Kidney capillary endothelial cell (primary cell): ENCODE measurements at regions not wholly inside any gene's neighbourhood (a gene's known extent, or its start where the extent isn't known, plus 50 kb on each side); places are given as distances from the start of the nearest gene placed in this dataset.
"Not testable (repeated sequence)": the region's sequence is repeated elsewhere in the genome, so short reads cannot be mapped to it uniquely, and the experiment has no call there.

ENCODE experiments used
- DNase-seq: peaks from one replicate; pipeline ENCODE4 v3.0.0-alpha.2; 2018; ENCODE audit warnings: low spot score

DNA sequence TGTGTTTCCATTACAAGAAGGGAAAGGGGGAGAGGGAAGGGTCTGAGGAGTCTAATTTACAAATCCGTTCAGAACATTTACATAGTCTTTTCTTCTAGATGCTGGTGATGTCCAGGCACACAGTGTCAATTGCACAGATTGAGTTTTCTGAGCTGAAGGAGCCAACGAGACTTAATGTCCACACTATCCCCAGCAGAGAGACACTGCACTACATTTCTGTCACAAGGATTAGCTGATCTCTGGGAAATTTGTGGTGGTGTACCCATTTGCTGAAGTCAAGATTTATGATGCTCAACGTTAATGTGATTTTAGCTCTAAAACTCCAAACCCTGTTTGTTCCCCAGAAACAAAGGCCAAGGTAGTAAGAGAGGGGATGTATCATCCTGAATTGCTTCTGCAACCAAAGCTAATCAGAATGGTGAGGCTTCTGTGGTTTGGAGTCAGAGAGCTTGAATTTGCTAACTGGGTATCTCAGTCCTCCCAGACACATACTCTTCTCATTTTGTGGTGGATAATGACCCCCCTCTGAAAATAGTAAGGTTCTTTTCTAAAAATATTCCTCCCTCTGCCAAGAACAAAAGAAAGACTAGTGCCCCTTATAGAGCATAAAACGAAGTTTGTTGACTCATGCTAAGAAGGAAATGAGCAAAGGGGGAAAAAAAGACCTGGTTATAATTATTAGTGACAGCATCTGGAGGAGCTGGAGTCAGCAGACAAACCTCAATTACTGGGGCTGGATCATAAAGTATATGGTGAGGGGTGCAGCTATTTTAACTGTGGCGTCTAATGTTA is 416.9 kb downstream of the PSAT1 start:
- peak; percentile 56 for DNase-seq

- DNase-seq, result no peak
Measured at GRCh38 chr9:78714576-78714975, 417.7 kb downstream of the PSAT1 start.

DNA sequence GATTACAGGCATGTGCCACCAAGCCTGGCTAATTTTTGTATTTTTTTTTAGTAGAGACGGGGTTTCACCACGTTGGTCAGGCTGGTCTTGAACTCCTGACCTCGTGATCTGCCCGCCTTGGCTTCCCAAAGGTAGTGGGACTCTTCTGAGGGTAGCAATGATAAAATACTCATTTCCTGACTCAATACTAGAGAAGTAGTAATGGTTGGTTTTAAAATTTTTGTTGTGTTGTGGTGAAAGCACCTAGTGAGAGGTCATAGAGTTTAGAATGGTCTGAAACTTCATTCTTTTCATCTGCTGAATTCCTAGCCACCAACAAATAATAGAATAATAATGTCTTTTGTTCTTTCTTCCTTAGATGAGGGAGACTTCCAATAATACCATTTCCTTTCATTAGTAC is 422.1 kb downstream of the PSAT1 start:
- DNase-seq, result not testable (repeated sequence)

GRCh38 chr9:78724896-78725295 is 428.0 kb downstream of the PSAT1 start:
- no peak for DNase-seq

DNA sequence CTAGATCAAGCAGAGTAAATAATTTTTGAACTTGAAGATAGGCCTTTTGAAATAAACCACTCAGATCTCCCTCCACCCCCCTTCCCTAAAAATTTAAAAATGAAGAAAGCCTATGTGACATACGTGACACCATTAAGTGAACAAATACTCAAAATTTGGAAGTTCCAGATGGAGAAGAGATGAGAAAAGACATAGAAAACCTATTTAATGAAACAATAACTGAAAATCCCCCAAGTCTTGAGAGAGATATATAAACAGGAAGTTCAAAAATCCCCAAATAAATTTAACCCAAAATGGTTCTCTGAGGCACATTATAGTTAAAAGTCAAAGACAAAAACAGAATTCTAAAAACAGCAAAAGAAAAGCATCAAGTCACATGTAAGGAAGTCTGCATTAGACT is 428.6 kb downstream of the PSAT1 start:
- DNase-seq, result no peak

GRCh38 chr9:78745331-78745730 is 448.4 kb downstream of the PSAT1 start:
- DNase-seq, result no peak

- DNase-seq, result no peak
Measured at GRCh38 chr9:78746010-78746409, 449.1 kb downstream of the PSAT1 start.

GRCh38 chr9:78753039-78753438 is 456.1 kb downstream of the PSAT1 start:
- no peak for DNase-seq

DNA sequence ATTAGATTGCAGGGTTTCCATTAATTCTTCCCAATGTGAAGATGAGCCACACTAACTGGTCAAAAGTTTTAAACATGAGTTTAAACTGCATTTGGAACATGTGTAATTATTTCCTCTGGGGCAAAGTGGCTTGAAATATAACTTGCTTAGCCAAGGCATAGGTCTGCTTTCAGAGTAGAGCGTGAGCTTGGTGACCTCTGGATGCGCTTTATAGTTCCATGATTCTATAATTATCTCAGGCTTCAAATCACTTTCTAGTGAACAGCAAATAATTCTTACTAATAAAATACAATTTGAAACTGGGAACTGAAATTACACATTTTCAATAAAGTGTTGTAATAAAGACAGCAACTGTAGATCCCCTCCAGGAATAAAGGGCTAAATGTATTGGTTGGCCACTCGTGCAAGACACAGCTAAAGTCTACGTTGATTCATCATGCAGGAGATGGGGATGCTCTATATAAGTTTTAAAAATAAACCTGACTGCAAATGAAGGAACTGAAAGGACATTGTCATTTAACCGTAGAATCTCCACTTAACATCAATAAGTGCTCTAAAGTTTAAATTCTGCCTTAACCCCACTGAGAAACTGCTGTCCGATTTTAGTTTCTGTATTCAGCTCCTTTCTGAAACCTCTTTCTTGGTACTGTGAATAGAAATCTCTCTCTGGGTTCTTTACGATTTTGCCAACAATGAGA is 460.0 kb downstream of the PSAT1 start:
- no peak for DNase-seq

DNA sequence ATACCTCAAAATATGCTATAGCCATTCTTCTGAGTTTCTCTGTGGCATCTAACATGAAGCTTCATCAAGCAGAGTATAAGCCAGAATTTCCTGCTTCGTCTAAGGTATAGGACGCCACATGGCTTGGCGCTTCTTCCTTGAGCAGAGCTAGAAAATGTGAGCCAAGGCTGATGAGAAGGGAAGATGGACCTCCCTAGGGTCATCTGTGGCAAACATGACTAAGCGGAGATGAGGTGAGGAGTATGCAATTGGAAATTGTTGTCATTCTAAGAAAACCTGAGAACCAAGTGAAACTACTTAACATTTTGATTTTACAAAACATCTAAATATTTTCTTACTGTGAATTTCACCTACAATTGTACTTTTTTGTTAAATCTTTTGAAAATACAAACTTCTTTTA is 466.5 kb downstream of the PSAT1 start:
- no peak for DNase-seq

- DNase-seq, result no peak
Measured at GRCh38 chr9:78765861-78766260, 468.9 kb downstream of the PSAT1 start.

GRCh38 chr9:78767490-78767889 is 470.6 kb downstream of the PSAT1 start:
- no peak for DNase-seq

DNA sequence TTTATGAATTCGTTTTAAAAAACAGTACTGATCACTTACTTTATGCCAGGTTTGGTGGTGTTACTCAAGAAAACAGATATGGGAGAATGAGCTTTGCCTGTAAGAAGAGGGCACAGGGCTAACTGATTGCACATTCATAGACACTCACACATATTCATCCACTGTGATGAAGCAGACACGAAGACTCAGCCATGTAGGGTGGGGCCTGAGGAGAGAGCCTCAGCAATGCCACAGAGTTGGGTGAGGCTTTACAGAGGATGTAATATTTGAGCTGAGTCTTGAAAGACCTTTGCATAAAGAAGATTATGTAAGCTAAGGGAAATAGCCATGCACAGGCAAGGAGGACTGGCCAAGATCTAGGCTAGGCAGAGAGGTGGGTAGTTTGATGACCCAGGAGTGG is 472.8 kb downstream of the PSAT1 start:
- DNase-seq, result no peak

DNA sequence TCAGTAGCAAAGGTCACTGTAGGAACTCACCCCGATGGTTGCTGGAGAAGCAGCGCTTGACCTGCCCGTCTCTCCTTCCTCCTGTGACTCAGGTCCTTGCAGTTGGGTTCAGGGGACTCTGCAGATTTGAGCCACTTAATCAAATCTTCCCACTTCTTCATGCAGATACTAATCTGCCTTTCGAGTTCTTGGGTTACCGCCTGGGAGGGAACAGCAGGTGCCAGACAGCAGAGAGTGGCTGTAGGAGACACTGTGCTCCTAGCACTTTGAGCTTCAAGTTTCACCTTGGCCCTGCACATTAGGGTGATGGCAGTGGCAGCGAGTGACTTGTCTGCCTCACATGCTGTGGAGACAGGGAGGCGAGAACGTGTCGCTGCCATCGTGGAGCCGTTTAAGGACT is 478.3 kb downstream of the PSAT1 start:
- no peak for DNase-seq

GRCh38 chr9:78775696-78776295 is 478.9 kb downstream of the PSAT1 start:
- DNase-seq, result no peak

GRCh38 chr9:78777747-78778146 is 480.8 kb downstream of the PSAT1 start:
- no peak for DNase-seq

DNA sequence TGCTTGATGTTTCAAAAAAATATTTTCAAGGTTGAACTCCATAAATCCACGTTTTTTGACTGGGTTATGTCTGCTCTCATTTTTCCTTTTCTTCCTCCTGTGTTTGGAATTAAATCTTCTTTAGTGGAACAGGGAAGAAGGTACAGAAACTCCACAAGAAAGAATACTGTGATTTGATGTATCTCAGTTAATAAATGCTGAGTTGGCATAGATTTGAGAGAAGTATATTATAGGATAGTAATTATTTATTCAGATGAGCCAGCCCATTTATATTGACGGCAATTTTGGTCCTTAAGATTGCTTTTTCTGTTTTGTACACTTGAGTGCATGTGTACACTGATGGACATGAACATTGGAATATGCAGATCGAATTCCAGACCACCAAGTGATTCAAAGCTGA is 481.4 kb downstream of the PSAT1 start:
- no peak for DNase-seq

DNA sequence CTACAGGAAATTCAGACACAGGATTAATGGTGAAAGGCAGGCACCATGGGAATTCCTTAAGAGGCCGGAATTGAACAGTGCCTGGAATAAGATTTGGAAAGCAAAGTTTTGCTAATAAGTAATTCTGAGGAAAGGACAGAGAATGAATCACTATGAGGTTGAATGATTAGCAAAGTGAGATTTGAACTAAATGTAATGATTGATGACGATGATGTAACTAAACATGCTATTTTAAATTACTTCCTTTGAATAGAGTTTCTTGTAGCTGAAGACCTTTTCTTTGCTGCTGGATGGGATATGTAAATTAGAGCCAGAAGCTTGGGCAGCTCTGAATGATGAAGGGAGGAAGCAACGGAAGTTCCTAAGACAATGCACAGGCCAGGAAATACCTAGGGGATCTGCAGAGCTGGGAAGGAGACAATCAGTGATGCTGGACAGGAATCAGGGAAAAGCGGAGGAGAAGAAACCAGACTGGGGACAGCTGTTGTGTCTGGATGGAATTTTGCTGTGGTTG is 482.0 kb downstream of the PSAT1 start:
- DNase-seq, result no peak

- DNase-seq, result no peak
Measured at GRCh38 chr9:78781681-78782080, 484.8 kb downstream of the PSAT1 start.

- DNase-seq, result no peak
Measured at GRCh38 chr9:78782234-78782633, 485.3 kb downstream of the PSAT1 start.

DNA sequence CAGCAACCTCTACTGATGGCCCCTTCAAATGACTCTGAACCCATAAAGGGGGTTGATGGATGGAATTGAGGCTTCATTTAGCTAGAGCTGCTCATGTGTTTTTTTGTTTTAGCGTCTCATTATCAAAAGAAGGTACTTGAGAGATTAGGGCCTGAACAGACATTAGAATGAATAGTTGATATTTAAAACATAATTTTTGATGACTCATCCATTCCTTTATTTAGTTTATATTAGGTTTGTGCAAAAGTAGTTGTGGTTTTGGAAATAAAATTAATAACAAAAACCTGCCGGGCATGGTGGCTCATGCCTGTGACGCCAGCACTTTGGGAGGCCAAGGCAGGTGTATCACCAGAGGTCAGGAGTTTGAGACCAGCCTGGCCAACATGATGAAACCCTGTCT is 485.9 kb downstream of the PSAT1 start:
- no peak for DNase-seq

DNA sequence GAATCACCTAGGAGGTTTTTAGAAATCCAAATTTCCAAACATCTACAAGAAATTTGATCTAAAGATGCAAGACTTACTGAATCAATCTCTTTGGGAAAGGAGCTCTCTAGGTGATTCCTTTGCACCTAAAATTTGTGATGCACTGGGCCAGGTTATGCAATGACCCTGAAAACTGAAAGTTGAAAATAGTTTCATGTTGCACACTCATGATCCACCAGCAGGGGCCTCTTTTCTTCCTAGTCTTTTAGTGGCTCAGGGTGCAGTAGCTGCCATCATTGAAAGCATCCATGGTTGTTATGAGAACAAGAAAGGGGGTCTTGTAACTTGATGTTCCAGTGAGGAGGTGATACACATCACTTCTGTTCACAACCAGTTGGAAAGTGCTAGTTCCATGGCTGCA is 486.8 kb downstream of the PSAT1 start:
- no peak for DNase-seq

DNA sequence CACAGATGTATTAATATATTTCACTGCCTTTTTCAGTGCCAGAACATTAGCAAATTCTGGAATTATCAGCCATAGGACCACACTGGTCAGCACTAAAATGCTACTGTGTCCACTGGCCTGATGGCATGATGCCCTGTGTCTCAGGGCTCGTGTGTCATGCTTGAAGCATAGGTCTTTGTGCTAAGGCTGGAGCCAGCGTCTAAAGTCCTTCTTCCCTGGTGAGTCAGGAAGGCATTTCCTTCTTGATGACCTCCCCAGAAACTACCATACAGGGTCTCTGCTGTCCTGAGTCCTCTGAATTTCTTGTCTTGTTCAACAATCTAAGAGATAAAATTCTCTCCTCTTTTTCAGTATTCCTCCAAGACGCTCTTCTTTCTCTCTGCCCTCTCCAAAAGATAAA is 489.9 kb downstream of the PSAT1 start:
- peak; percentile 80 for DNase-seq
